HG03460 (cell line): ENCODE measurements at regions not wholly inside any gene's neighbourhood (a gene's known extent, or its start where the extent isn't known, plus 50 kb on each side); places are given as distances from the start of the nearest gene placed in this dataset.
"Not testable (repeated sequence)": the region's sequence is repeated elsewhere in the genome, so short reads cannot be mapped to it uniquely, and the experiment has no call there.

Experiments
- ATAC-seq: cut with Tn5 transposase; IDR thresholded peaks from one replicate; pipeline ENCODE4 v1.9.1; 2021; ENCODE audit not compliant: unreplicated experiment

DNA sequence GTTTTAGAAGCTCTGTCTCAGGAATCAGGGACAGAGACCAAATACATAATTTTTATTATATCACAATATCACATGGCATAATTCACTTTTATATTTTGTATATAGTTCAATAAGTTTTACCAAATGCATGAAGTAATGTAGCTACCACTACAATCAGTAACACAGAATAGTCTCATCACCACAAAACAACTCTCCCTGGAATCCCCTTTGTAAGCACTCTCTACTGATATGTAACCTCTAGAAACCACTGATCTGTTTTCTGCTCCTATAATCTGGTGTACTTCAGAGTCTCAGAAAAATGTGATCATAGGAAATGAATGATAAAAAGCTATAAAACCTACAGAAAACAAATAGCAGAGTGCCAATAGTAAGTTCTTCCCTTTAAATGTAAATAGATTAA is 1465.9 kb downstream of the SPATA31A7 start:
- ATAC-seq = not testable (repeated sequence)

DNA sequence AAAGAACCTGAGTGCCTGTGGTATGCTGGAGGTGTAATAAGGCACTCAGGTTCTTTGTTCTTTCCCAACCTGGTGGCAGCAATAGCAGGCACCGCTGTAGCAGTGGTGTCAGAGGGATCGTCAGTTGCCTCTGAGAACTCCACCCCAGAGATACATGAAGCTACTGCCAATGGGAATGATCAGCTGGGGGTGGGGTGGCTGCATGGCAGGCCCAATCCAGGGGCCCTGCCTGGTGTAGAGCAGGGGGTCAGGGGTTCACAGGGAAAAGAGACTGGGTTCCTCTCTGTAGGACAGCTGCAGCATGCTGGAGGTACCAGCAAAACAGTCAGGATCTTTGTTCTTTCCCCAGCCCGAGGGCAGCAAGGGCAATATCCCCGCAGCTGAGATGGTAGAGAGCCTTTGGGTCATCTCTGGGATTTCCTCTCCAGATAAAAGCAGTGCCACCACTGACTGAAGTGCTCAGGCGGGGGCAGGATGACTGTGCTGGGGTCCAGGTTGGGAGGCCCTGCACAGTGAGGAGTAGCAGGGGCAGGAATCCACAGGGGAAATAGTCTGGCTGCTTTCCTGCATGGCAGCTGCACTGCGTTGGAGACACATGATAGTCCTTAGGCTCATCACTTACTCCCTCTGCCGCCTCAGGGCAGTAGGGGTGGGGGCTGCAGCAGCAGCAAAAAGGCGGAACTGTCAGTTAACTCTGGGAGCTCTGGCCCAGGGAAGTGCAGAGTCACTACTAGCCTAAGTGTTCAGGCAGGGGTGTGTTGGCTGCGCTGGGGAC is 1473.1 kb downstream of the SPATA31A7 start:
- not testable (repeated sequence) for ATAC-seq

DNA sequence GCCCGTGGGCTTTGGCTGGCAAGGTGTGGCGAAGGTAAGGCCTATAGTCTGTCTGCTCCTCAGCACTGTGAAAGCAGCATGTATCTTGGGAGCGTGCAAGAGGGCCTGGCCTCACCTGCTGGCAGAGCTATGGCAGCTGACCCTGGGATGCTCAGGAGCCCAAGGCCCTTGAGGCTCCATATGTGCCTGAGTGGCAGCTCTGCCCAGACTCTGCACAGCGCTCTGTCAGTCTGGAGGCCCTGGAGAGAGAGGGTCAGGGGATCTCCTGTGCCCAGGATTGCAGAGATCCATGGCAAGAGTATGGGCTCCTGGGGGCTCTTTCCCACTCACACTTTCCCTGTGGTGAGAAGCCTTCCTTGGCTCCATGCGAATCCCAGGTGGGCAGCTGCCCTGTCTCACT is 1473.7 kb downstream of the SPATA31A7 start:
- ATAC-seq = not testable (repeated sequence)

DNA sequence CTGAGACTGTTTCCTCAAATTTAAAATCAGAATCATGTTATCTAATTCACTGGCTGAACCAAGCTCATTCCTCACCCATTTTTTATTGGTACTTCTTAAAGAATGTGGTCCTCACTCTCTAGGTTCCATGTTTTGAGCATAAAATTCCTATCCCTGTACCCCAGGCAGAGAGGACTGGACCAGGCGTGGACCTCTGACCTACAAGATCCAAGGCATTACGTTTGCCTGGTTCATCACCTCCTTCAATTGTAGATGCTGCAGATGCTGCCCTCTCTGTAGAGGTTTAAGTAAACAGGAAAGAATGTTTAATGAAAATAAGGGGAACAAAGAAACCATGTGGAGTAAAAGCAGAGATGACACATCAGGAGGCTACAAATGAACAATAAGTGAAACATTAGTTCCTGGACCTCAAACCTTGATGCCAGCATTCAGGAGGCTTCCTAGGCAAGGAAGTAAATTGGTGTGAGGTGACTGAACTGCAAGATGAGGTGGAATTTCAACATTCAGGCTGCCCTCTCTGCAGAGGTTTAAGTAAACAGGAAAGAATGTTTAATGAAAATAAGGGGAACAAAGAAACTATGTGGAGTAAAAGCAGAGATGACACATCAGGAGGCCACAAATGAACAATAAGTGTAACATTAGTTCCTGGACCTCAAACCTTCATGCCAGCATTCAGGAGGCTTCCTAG is 1477.4 kb downstream of the SPATA31A7 start:
- not testable (repeated sequence) for ATAC-seq

DNA sequence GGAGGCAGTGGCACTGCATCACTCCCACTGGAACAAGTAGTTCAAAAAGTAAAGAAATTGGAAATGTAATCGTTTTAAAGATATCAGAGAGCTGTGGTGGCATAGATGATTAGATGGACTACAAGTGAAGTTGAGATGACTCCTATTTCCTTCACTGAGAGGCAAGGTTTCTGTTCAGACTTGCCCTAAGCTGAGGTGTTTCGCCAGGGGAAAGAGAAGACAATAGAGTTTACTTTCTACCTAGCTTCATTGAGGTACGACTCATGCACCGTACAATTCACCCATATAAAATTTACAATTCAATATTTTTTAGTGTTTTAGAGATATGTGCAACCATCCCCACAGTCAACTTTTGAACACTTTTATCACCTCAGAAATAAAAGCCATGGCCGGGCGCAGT is 1487.2 kb downstream of the SPATA31A7 start:
- ATAC-seq = not testable (repeated sequence)

DNA sequence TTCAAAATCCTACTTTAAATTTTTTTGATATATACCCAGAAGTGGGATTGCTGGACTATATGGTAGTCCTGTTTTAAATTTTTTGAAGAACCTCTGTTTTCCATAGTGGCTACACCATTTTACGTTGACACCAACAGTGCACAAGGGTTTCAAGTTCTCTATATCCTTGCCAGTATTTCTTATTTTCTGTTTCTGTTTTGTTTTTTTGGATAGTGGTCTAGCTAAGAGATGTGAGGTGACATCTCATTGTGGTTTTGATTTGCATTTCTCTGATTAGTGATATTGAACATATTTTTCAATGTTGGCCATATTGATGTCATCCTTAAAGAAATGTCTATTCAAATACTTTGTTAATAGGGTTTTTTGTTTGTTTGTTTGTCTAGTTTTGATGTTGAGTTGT is 1488.5 kb downstream of the SPATA31A7 start:
- peak; percentile 72 for ATAC-seq

DNA sequence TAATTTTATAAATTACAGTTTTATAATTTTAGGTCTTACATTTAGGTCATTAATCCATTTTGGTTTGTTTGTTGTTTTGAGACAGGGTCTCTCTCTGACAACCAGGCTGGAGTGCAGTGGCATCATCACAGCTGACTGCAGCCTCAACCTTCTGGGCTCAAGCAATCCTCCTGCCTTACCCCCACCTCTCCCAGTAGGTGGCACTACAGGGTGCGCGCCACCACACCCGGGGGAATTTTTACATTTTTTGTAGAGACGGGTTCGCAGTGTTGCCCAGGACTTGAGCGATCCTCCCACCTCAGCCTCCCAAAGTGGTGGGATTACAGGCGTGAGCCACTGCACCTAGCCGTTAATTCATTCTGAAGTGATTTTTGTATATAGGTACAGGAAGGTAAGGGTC is 1489.2 kb downstream of the SPATA31A7 start:
- ATAC-seq = not testable (repeated sequence)

DNA sequence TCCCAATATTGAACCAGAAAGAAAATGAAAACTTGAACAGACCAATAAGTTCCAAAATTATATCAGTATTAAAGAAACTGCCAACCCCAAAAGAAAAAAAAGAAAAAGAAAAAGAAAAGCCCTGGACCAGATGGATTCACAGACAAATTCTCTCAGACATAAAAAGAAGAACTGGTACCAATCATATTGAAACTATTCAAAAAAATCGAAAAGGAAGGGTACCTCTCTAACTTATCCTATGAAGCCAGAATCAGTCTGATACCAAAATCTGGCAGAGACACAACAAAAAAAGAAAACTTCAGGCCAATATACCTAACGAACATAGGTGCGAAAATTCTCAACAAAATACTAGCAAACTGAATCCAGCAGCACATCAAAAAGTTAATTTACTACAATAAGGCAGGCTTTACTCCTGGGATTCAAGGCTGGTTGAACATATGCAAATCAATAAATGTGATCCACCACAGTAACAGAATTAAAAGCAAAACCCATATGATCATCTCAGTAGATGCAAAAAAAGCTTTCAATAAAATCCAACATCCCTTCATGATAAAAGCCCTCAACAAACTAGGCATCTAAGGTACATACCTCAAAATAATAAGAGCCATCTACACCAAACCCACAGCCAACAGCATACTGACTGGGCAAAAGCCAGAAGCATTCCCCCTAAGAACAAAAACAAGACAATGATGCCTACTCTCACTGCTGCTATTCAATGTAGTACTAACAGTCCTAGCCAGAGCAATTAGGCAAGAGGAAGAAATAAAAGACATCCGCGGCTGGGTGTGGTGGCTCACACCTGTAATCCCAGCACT is 1495.2 kb downstream of the SPATA31A7 start:
- ATAC-seq = peak; percentile 76

DNA sequence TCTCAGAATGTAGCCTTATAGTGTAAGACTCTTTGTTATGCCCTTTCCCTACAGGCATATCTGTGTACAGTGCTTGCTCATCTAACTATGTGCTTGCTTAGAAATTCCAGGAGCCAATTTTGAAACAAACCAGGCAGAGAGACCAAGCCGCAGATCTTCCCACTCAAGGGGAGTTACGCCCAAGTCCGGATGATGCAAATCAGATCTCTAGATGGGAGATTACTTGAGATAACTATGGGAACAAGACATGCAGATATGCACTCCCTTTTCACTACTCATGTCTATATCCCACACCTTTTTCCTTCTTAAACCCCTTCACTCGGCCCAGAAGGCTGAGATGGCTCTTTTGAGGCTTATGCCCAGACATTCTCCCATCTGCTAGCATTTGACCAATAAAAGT is 1496.5 kb downstream of the SPATA31A7 start:
- not testable (repeated sequence) for ATAC-seq

DNA sequence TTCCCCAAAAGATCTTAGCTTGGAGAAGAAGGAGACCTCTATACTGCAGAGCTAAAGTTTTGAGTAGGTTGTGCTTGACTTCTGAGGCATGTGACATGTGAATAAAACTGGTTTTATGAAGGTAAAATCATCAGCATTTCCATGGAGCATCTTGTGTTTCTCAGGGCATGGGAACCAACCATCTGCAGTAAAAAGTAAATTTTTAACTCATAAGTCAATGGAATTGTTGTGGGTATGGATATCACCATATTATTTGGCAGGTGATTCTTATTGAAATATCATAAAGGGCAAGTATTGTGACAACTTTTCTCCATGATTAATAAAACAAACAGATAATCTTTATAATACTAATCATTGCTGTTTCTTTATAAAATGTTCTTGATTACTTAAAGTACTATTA is 1503.2 kb downstream of the SPATA31A7 start:
- not testable (repeated sequence) for ATAC-seq

DNA sequence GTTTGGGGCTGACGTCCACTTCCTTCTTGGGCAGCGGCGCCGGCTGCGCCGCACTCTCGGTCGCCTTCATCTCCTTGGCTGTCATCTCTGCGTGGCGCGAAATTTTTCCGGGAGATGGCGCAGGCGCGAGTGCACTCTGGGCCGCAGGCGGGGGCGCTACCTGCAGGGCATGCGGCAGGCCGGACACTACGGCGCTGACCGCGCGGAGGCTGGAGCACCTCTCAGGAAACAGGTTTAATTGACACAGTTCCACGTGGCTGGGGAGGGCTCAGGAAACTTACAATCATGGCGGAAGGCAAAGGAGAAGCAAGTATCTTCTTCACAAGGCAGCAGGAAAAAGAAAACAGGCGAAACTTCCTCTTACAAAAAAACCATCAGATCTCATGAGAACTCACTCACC is 1521.5 kb downstream of the SPATA31A7 start:
- ATAC-seq = not testable (repeated sequence)

DNA sequence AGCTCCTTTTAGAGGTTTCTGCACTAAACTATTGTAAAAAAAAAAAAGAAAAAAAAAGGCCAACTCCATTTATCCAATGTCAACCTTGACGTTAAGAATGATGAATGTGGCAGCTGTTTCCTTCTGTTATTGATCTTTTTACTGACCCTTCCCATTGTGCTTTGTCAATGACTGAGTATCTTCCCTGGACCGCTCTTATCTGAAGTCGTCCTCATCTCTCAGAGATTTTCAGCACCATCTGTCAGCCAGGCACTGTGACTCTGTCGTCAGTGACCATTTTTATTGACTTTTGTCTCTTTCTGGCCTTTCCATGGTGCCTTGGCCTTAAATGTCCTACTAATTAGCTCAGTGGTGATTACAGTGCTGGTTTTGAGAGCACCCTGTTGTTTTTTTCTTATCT is 1535.7 kb downstream of the SPATA31A7 start:
- ATAC-seq = not testable (repeated sequence)

DNA sequence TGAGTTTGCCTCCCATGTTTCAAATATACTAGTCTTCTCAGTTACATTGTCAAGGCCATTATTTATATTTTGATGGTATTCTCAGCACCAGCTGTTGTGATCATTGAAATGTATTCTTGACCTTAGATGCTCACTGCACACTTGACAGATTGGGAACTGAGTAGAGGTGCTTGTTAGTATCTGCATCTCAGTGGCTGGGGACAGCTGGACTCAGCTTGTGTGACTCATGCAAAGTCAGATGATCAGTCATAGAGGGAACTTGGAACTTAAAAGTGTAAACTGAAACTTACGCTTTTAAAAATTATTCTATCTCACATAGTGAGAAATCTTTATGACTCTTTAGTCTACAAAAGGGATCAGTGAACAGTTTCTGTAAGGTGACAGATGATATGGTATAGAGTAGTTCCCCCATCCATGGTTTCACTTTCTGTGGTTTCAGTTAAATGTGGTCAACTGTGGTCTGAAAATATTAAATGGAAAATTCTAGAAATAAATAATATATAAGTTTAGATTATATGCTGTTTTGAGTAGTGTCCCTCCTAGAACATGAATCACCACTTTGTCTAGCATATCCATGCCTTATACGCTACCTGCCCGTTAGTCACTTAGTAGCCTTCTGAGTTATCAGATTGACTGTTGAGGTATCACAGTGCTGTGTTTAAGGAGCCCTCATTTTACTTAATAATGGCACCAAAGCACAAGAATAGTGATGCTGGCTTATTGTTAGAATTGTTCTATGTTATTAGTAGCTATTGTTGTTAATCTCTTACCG is 1540.6 kb downstream of the SPATA31A7 start:
- ATAC-seq = peak; percentile 91

DNA sequence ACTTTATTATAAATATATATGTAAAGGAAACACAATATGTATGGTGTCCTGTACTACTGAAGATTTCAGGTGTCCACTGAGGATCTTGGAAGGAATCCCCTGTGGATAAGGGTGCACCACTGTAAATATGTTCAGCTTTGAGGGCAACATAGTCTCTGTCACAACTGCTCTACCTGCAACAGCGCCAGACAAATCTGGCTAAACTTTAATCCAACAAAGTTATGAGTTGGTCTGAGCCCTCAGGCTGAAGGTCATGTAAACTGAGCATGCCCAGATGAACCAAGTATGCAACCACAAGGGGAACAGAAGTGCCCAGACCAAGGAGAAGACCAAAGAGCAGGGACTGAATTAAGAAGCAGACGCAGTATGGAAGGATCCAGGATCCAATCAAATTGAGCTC is 1541.2 kb downstream of the SPATA31A7 start:
- not testable (repeated sequence) for ATAC-seq

DNA sequence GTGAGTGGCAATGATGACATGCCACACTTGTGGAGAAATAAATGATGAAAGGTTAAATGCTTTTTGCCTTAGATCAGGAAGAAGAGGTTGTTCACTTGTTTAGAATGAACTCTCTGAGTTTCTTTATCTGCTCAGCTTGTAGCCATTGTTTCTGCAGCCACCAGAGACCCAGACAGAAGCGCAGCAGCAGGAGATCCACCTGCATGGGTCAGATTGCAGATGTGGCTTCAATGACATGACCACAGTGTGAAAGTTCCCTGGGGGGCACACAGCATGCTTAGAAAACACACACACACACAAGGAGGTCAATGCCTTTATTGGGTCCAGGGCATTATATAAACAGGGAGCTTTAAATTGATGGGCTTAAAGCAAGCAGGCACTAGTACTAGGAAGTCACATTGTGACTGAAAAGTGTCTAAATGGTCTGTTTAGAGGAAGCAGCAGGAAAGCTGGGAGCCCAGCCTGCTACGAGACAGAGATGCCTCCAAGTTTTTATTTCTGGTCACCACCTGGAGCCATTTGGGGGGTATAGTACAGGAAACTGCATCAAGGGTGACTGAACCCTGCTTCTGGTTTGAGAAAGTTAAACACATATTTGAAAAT is 1547.3 kb downstream of the SPATA31A7 start:
- not testable (repeated sequence) for ATAC-seq

DNA sequence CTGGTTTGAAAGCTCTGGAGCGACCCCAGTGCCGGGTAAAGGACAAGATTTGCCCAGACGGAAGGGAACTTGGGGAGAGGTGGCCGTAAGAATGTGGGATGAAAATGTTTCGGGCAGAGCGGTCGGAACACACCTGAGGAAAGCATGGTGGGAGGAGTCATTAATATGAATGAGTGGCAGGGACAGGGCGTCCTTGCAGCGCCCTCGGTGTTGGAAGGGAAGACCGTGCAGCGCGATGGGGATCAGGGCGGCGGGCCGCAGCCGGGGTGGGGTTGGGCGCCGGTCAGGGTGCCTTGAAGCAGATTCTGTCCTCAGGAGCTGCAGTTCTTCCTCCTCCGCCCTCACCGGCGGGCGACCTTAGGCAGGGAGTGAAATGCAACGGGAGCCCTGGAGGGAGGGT is 1548.1 kb downstream of the SPATA31A7 start:
- not testable (repeated sequence) for ATAC-seq

DNA sequence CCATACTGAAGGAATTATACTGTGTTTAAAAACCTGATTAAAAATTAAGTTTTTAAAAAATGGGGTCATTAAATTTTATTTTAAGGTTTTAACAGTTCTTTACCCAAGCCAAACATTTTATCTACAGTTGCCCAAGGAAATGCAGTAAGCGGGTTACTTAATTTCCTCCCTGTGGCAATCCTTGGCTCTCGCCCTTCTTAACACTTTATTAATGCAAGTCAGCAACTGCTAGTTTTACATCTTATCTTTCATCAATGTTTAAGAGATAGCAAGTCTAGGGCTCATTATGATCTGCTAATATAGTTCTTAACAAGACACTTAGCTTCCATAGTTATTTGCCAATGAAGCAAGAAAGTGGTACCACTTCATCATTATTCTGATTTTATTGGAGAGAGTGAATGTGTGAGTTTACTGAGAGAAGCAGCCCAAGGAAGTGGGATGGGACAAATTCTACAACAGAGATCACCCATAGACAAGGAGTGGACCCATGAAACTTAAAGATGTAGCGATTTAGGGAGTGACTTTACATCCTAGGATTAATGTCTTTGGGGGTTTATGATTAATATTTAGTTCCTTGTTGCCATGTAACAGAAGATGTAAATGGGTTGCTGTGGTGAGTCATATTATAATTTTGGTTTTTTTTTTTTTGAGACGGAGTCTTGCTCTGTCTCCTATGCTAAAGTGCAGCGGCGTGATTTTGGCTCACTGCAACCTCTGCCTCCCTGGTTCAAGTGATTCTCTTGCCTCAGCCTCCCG is 1556.1 kb downstream of the SPATA31A7 start:
- ATAC-seq = not testable (repeated sequence)
